ENCODE measurements at regions not wholly inside any gene's neighbourhood (a gene's known extent, or its start where the extent isn't known, plus 50 kb on each side); places are given as distances from the start of the nearest gene placed in this dataset.

- no peaks in the 10 kb centered on the region for H3K27me3 ChIP-seq (ENCODE audit: insufficient read depth, low read length, poor library complexity, severe bottlenecking)
Measured at GRCh38 chr11:134716582-134716981, 304.5 kb upstream of the B3GAT1 start.

GRCh38 chr11:134714021-134714656, 302.1 kb upstream of the B3GAT1 start:
- Histone ChIP-seq H4K20me1 (ENCODE audit: insufficient read depth, low read length, poor library complexity, severe bottlenecking) (no peaks in the 10 kb centered on the region), H3K9me2 (replicated peaks; ENCODE audit: low read depth, low read length) (no peaks in the 10 kb centered on the region), H3K4me3 (ENCODE audit: low read length, poor library complexity, severe bottlenecking) (no peak overlapping the region), H3K9ac (ENCODE audit: low read depth, low read length, poor library complexity, severe bottlenecking) (no peak overlapping the region), H3K4me1 (ENCODE audit: insufficient read depth, low read length, poor library complexity, severe bottlenecking) (no peaks in the 10 kb centered on the region), H3K9me3 (ENCODE audit: insufficient read depth, low read depth, low read length) (peaks cover 5% of the 10 kb centered on the region; the same call in 1 of the 2 replicates), H2AFZ (ENCODE audit: low read length) (no peak overlapping the region), H3K79me2 (ENCODE audit: insufficient read depth, low read length) (no peaks in the 10 kb centered on the region), H3F3A (ENCODE audit: low read depth) (no peaks in the 10 kb centered on the region), H3K27me3 (ENCODE audit: insufficient read depth, low read length, poor library complexity, severe bottlenecking) (no peaks in the 10 kb centered on the region), H3K36me3 (ENCODE audit: insufficient read depth, low read length) (no peaks in the 10 kb centered on the region), H3K4me2 (ENCODE audit: low read depth, low read length, poor library complexity, severe bottlenecking) (no peak overlapping the region)
- TF ChIP-seq EZH2phosphoT487 (IDR thresholded peaks at IDR 0.05; ENCODE audit: borderline replicate concordance) (no peak), CTCF (conservative IDR thresholded peaks at IDR 0.05; ENCODE audit: low read length) (no peak)

More at GRCh38 chr11:134716582-134716981, 304.5 kb upstream of the B3GAT1 start:
- no peak for TF ChIP-seq EZH2phosphoT487 (IDR thresholded peaks at IDR 0.05; ENCODE audit: borderline replicate concordance)
- no peak for TF ChIP-seq CTCF (conservative IDR thresholded peaks at IDR 0.05; ENCODE audit: low read length)
- Histone ChIP-seq H3K36me3 (ENCODE audit: insufficient read depth, low read length) (no peaks in the 10 kb centered on the region), H3K79me2 (ENCODE audit: insufficient read depth, low read length) (no peaks in the 10 kb centered on the region), H3K4me2 (ENCODE audit: low read depth, low read length, poor library complexity, severe bottlenecking) (no peak overlapping the region), H3K9me3 (ENCODE audit: insufficient read depth, low read depth, low read length) (peaks cover 5% of the 10 kb centered on the region; the same call in 1 of the 2 replicates), H4K20me1 (ENCODE audit: insufficient read depth, low read length, poor library complexity, severe bottlenecking) (no peaks in the 10 kb centered on the region), H3K4me1 (ENCODE audit: insufficient read depth, low read length, poor library complexity, severe bottlenecking) (no peaks in the 10 kb centered on the region), H2AFZ (ENCODE audit: low read length) (no peak overlapping the region), H3K4me3 (ENCODE audit: low read length, poor library complexity, severe bottlenecking) (no peak overlapping the region), H3F3A (ENCODE audit: low read depth) (no peaks in the 10 kb centered on the region), H3K9me2 (replicated peaks; ENCODE audit: low read depth, low read length) (no peaks in the 10 kb centered on the region), H3K9ac (ENCODE audit: low read depth, low read length, poor library complexity, severe bottlenecking) (no peak overlapping the region)

- Histone ChIP-seq H3K4me2 (ENCODE audit: low read depth, low read length, poor library complexity, severe bottlenecking) (no peak overlapping the region), H4K20me1 (ENCODE audit: insufficient read depth, low read length, poor library complexity, severe bottlenecking) (no peaks in the 10 kb centered on the region), H3K9ac (ENCODE audit: low read depth, low read length, poor library complexity, severe bottlenecking) (no peak overlapping the region), H2AFZ (ENCODE audit: low read length) (no peak overlapping the region), H3K4me3 (ENCODE audit: low read length, poor library complexity, severe bottlenecking) (no peak overlapping the region), H3K36me3 (ENCODE audit: insufficient read depth, low read length) (no peaks in the 10 kb centered on the region), H3K79me2 (ENCODE audit: insufficient read depth, low read length) (no peaks in the 10 kb centered on the region), H3K27me3 (ENCODE audit: insufficient read depth, low read length, poor library complexity, severe bottlenecking) (no peaks in the 10 kb centered on the region), H3K4me1 (ENCODE audit: insufficient read depth, low read length, poor library complexity, severe bottlenecking) (no peaks in the 10 kb centered on the region), H3K9me2 (replicated peaks; ENCODE audit: low read depth, low read length) (no peaks in the 10 kb centered on the region), H3F3A (ENCODE audit: low read depth) (no peaks in the 10 kb centered on the region), H3K9me3 (ENCODE audit: insufficient read depth, low read depth, low read length) (peaks cover 5% of the 10 kb centered on the region; the same call in 1 of the 2 replicates)
- TF ChIP-seq EZH2phosphoT487 (IDR thresholded peaks at IDR 0.05; ENCODE audit: borderline replicate concordance) (no peak), CTCF (conservative IDR thresholded peaks at IDR 0.05; ENCODE audit: low read length) (no peak)
Measured at GRCh38 chr11:134712228-134713145, 300.4 kb upstream of the B3GAT1 start.

Measured in Loucy (cell line).